Endodermal cell (in vitro differentiated cells): ENCODE measurements at regions not wholly inside any gene's neighbourhood (a gene's known extent, or its start where the extent isn't known, plus 50 kb on each side); places are given as distances from the start of the nearest gene placed in this dataset.

ENCODE experiments used
- DNase-seq: peaks from one replicate; pipeline ENCODE4 v3.0.0-alpha.2; 2017
- H3K27ac ChIP-seq: 2 replicates; pipeline ENCODE4 v1.5.1; 2013; ENCODE audit warnings: mild to moderate bottlenecking, low read depth, low read length, moderate library complexity
- H3K27me3 ChIP-seq: 2 replicates; pipeline ENCODE4 v1.6.1; 2013; ENCODE audit warnings: mild to moderate bottlenecking, low read length, moderate library complexity; ENCODE audit not compliant: insufficient read depth, control insufficient read depth, poor library complexity, severe bottlenecking
- H3K36me3 ChIP-seq: 2 replicates; pipeline ENCODE4 v1.7.0; 2013; ENCODE audit warnings: mild to moderate bottlenecking, low read length, moderate library complexity; ENCODE audit not compliant: control insufficient read depth, insufficient read depth
- H3K4me1 ChIP-seq: one replicate; pipeline ENCODE4 v1.7.0; 2013; ENCODE audit warnings: low read length; ENCODE audit not compliant: control insufficient read depth, insufficient read depth
- H3K4me3 ChIP-seq: 2 replicates; pipeline ENCODE4 v1.5.1; 2013; ENCODE audit warnings: mild to moderate bottlenecking, low read length, moderate library complexity
- H3K9ac ChIP-seq: 2 replicates; pipeline ENCODE4 v1.6.1; 2013; ENCODE audit warnings: mild to moderate bottlenecking, low read length, moderate library complexity; ENCODE audit not compliant: poor library complexity, severe bottlenecking; ENCODE audit errors: extremely low read depth
- H3K9me3 ChIP-seq: 2 replicates; pipeline ENCODE4 v1.6.1; 2013; ENCODE audit warnings: mild to moderate bottlenecking, low read length, moderate library complexity; ENCODE audit not compliant: control insufficient read depth
- H3K27ac Mint-ChIP-seq: 2 replicates; pipeline ENCODE4 v1.8.0; 2020; ENCODE audit warnings: mixed read lengths
- H3K27me3 Mint-ChIP-seq: 2 replicates; pipeline ENCODE4 v1.8.0; 2021; ENCODE audit warnings: mild to moderate bottlenecking, mixed read lengths; ENCODE audit not compliant: insufficient read depth
- H3K36me3 Mint-ChIP-seq: 2 replicates; pipeline ENCODE4 v1.8.0; 2020; ENCODE audit warnings: low read depth, mixed read lengths
- H3K4me1 Mint-ChIP-seq: 2 replicates; pipeline ENCODE4 v1.8.0; 2020; ENCODE audit warnings: mixed read lengths
- H3K4me3 Mint-ChIP-seq: 2 replicates; pipeline ENCODE4 v1.8.0; 2020; ENCODE audit warnings: mild to moderate bottlenecking, moderate library complexity, mixed read lengths
- H3K9me3 Mint-ChIP-seq: 2 replicates; pipeline ENCODE4 v1.8.0; 2020; ENCODE audit warnings: mild to moderate bottlenecking, mixed read lengths
- CTCF ChIP-seq: fragments of 200-600 bp; sonication (generic); conservative IDR thresholded peaks from 2 replicates; pipeline ENCODE4 v1.5.0; 2021; ENCODE audit warnings: antibody characterized with exemption, mild to moderate bottlenecking
- WGBS, 2 experiments: methylation state at CpG; one replicate each; pipeline versions ENCODE4 v1.1.5 to v1.1.7; 2013; ENCODE audit warnings: missing lambda C conversion rate in 2 of 2, mixed read lengths in 1 of 2; ENCODE audit not compliant: insufficient coverage in 1 of 2, insufficient read length in 1 of 2; 5-methylcytosine and 5-hydroxymethylcytosine counted together

GRCh38 chr2:145412155-145412554, 892.2 kb upstream of the ZEB2 start:
- no peak overlapping the region for H3K4me3 Mint-ChIP-seq
- Histone ChIP-seq H3K4me1 (no peaks in the 10 kb centered on the region), H3K27ac (no peak overlapping the region), H3K9ac (no peak overlapping the region), H3K4me3 (no peak overlapping the region), H3K36me3 (no peaks in the 10 kb centered on the region), H3K9me3 (peaks cover 18% of the 10 kb centered on the region), H3K27me3 (no peaks in the 10 kb centered on the region)
- no peaks in the 10 kb centered on the region for H3K4me1 Mint-ChIP-seq
- WGBS, 2 experiments, result 87 to 94% methylated on average over 3 of the region's 4 CpGs
- TF ChIP-seq CTCF, result no peak
- peaks cover 9% of the 10 kb centered on the region for H3K9me3 Mint-ChIP-seq
- H3K27ac Mint-ChIP-seq, result no peak overlapping the region
- DNase-seq, result no peak
- no peaks in the 10 kb centered on the region for H3K36me3 Mint-ChIP-seq
- H3K27me3 Mint-ChIP-seq, result no peaks in the 10 kb centered on the region

- Histone ChIP-seq H3K27ac (no peak overlapping the region), H3K27me3 (no peaks in the 10 kb centered on the region), H3K9me3 (peaks cover 18% of the 10 kb centered on the region), H3K4me1 (no peaks in the 10 kb centered on the region), H3K9ac (no peak overlapping the region), H3K4me3 (no peak overlapping the region), H3K36me3 (no peaks in the 10 kb centered on the region)
- Mint-ChIP-seq H3K9me3 (peaks cover 9% of the 10 kb centered on the region), H3K27me3 (no peaks in the 10 kb centered on the region), H3K36me3 (no peaks in the 10 kb centered on the region), H3K4me3 (no peak overlapping the region), H3K4me1 (no peaks in the 10 kb centered on the region), H3K27ac (no peak overlapping the region)
- no peak for DNase-seq
- TF ChIP-seq CTCF, result no peak
- 94 to 100% methylated on average over 4 of the region's 4 CpGs for WGBS, 2 experiments
Observed at GRCh38 chr2:145411493-145411892, 891.6 kb upstream of the ZEB2 start.

GRCh38 chr2:145410086-145410485, 890.2 kb upstream of the ZEB2 start:
- H3K27me3 Mint-ChIP-seq, result no peaks in the 10 kb centered on the region

More at GRCh38 chr2:145410086-145410485, 890.2 kb upstream of the ZEB2 start:
- no peaks in the 10 kb centered on the region for H3K4me1 ChIP-seq
- Mint-ChIP-seq H3K4me1 (no peaks in the 10 kb centered on the region), H3K36me3 (no peaks in the 10 kb centered on the region), H3K27ac (no peak overlapping the region), H3K9me3 (no peaks in the 10 kb centered on the region), H3K4me3 (no peak overlapping the region)
- no peak for DNase-seq
- no peak overlapping the region for H3K27ac ChIP-seq
- H3K4me3 ChIP-seq, result no peak overlapping the region
- H3K36me3 ChIP-seq, result no peaks in the 10 kb centered on the region
- TF ChIP-seq CTCF, result no peak
- H3K9me3 ChIP-seq, result peaks cover 10% of the 10 kb centered on the region
- H3K9ac ChIP-seq, result no peak overlapping the region
- no peaks in the 10 kb centered on the region for H3K27me3 ChIP-seq
- 93% methylated on average over 2 of the region's 2 CpGs; no CpG with 5 or more reads in 1 of the 2 experiments for WGBS, 2 experiments
